A549 (cell line): ENCODE measurements at regions not wholly inside any gene's neighbourhood (a gene's known extent, or its start where the extent isn't known, plus 50 kb on each side); places are given as distances from the start of the nearest gene placed in this dataset.

Source experiments
- ATAC-seq, 2 experiments: fragments of 200-7000 bp in 1 of 2; fragments of >200 bp in 1 of 2; cut with Nextera tagmentation in 1 of 2; cut with Tn5 transposase in 1 of 2; 3 replicates each; pipeline versions ENCODE4 v1.8.0 to v1.9.1; 2018 to 2020; ENCODE audit warnings: mild to moderate bottlenecking in 1 of 2, moderate library complexity in 1 of 2
- CTCF ChIA-PET: fragments of 300-600 bp; sonication (Branson Sonifier 250); formaldehyde crosslinking; extraction: SDS; loops from one replicate; lab custom pipeline; 2021; ENCODE audit warnings: antibody characterized with exemption, inconsistent platforms; lab: Yijun Ruan, JAX
- POLR2A ChIA-PET: fragments of 350-600 bp; formaldehyde crosslinking; extraction: SDS; loops from one replicate; lab custom pipeline; 2021; ENCODE audit warnings: antibody characterized with exemption, inconsistent platforms; lab: Yijun Ruan, JAX
- DNase-seq, 2 experiments: peaks; one replicate each; pipeline versions ENCODE4 v3.0.0 to v3.0.0-alpha.2; 2011 to 2016; ENCODE audit warnings: low read depth in 1 of 2, low spot score in 1 of 2
- FAIRE-seq: peaks from 2 replicates; lab custom pipeline; 2011; peaks lifted over from hg19 to GRCh38; lab: Jason Lieb, UNC
- H3K27ac ChIP-seq, 2 experiments: fragments of >200 bp; sonication (Bioruptor Twin); formaldehyde crosslinking; 3 replicates each; pipeline ENCODE4 v1.5.1; 2016 to 2017
- H3K4me1 ChIP-seq: fragments of >200 bp; sonication (Bioruptor Twin); formaldehyde crosslinking; 3 replicates; pipeline ENCODE4 v1.6.1; 2016
- H3K4me2 ChIP-seq: fragments of >200 bp; sonication (Bioruptor Twin); formaldehyde crosslinking; 3 replicates; pipeline ENCODE4 v1.6.1; 2016
- H3K4me3 ChIP-seq: fragments of >200 bp; sonication (Bioruptor Twin); formaldehyde crosslinking; 3 replicates; pipeline ENCODE4 v1.5.1; 2016
- H3K9me3 ChIP-seq: fragments of >200 bp; sonication (Bioruptor Twin); formaldehyde crosslinking; 3 replicates; pipeline ENCODE4 v1.6.1; 2016
- CEBPB ChIP-seq, 2 experiments: fragments of >200 bp in 1 of 2; sonication (Bioruptor Twin) in 1 of 2; formaldehyde crosslinking in 1 of 2; IDR thresholded peaks; 2 replicates each; pipeline ENCODE4 v1.6.1; 2012 to 2016
- ESRRA ChIP-seq: fragments of 150-350 bp; IDR thresholded peaks from 2 replicates; pipeline ENCODE4 v1.6.1; 2014; ENCODE audit warnings: mild to moderate bottlenecking, low read length, borderline replicate concordance
- FOXS1 ChIP-seq: fragments of 250-450 bp; sonication (Bioruptor Pico); IDR thresholded peaks from 2 replicates; pipeline ENCODE4 v1.5.0; 2020; ENCODE audit warnings: mild to moderate bottlenecking, moderate library complexity
- HEYL ChIP-seq: fragments of 250-450 bp; sonication (Bioruptor Pico); IDR thresholded peaks from 2 replicates; pipeline ENCODE4 v1.8.0; 2021; ENCODE audit warnings: mild to moderate bottlenecking, moderate library complexity
- HOXB13 ChIP-seq: fragments of 250-450 bp; sonication (Bioruptor Pico); IDR thresholded peaks from 2 replicates; pipeline ENCODE4 v1.5.0; 2020; ENCODE audit warnings: low read depth, mild to moderate bottlenecking, moderate library complexity
- JUN ChIP-seq, 2 experiments: fragments of >200 bp; sonication (Bioruptor Twin); formaldehyde crosslinking; IDR thresholded peaks; 2 replicates in 1 of 2; 3 replicates in 1 of 2; pipeline ENCODE4 v1.6.1; 2016 to 2017
- POLR2A ChIP-seq: IDR thresholded peaks from 2 replicates; pipeline ENCODE4 v1.6.1; 2012; ENCODE audit warnings: mild to moderate bottlenecking, low read length
- SMC3 ChIP-seq: fragments of >200 bp; sonication (Bioruptor Twin); formaldehyde crosslinking; IDR thresholded peaks from 3 replicates; pipeline ENCODE4 v1.6.1; 2018; ENCODE audit warnings: inconsistent platforms
- SREBF2 ChIP-seq: fragments of 450-650 bp; IDR thresholded peaks from 2 replicates; pipeline ENCODE4 v1.6.1; 2014; ENCODE audit warnings: mild to moderate bottlenecking, moderate library complexity
- ZC3H11A ChIP-seq: fragments of 450-650 bp; IDR thresholded peaks from 2 replicates; pipeline ENCODE4 v1.6.1; 2014; ENCODE audit warnings: antibody characterized with exemption, mild to moderate bottlenecking
- WGBS: methylation state at CpG from one replicate; pipeline ENCODE4 v1.1.6; 2017; ENCODE audit errors: missing lambda C conversion rate; 5-methylcytosine and 5-hydroxymethylcytosine counted together
- TF ChIP-seq, protein P1 (sequence below): fragments of 250-450 bp; sonication (Bioruptor Pico); IDR thresholded peaks from 2 replicates; pipeline ENCODE4 v1.5.0; 2020; ENCODE audit warnings: low read depth, mild to moderate bottlenecking, moderate library complexity
- TF ChIP-seq, protein P2 (sequence below): fragments of 450-650 bp; IDR thresholded peaks from 2 replicates; pipeline ENCODE4 v1.6.1; 2014; ENCODE audit warnings: antibody characterized with exemption
- TF ChIP-seq, protein P3 (sequence below): IDR thresholded peaks from 2 replicates; pipeline ENCODE4 v1.6.1; 2012; ENCODE audit warnings: low read depth, borderline replicate concordance
- TF ChIP-seq, protein P4 (sequence below): fragments of 250-450 bp; sonication (Bioruptor Pico); IDR thresholded peaks from 2 replicates; pipeline ENCODE4 v1.5.0; 2021; ENCODE audit warnings: mild to moderate bottlenecking, moderate library complexity, borderline replicate concordance
- TF ChIP-seq, protein P5 (sequence below): fragments of >200 bp; sonication (Bioruptor Twin); formaldehyde crosslinking; IDR thresholded peaks from 3 replicates; pipeline ENCODE4 v1.6.1; 2016
- TF ChIP-seq, protein P6 (sequence below): fragments of >200 bp; sonication (Bioruptor Twin); formaldehyde crosslinking; IDR thresholded peaks from 2 replicates; pipeline ENCODE4 v1.6.1; 2016
- TF ChIP-seq, protein P7 (sequence below): IDR thresholded peaks from 2 replicates; pipeline ENCODE4 v1.6.1; 2012
- TF ChIP-seq, protein P8 (sequence below): fragments of 200-600 bp; sonication (generic); IDR thresholded peaks from 2 replicates; pipeline ENCODE4 v1.6.1; 2016; ENCODE audit warnings: antibody characterized with exemption, mild to moderate bottlenecking, moderate library complexity

DNA sequence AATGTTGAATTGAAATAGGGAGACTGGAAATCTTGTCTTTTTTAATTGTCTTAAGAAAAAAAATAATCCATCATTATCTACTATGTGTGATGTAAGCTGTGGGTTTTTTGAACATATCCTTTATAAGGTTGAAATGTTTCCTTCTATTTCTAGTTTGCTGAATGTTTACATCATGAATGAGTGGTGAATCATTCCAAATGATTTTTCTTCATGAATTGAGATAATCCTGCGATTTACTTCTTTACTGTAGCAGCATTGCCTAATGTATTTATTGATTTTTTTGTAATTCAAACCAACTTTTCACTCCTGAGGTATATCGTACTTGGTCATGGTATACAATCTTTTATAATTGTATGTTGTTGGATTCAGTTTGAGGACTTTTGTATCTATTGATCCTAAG is 607.6 kb upstream of the PFKP start:
- Histone ChIP-seq H3K4me3 (no peak overlapping the region), H3K4me1 (no peaks in the 10 kb centered on the region), H3K9me3 (no peaks in the 10 kb centered on the region), H3K27ac (no peak overlapping the region), H3K4me2 (no peak overlapping the region)
- DNase-seq = no peak
- ChIA-PET POLR2A (no interaction called here), CTCF (interaction anchor here (0.7 kb wide), 2 partner anchors 18 to 1357 kb away, joined by 3 read pairs; no protein-coding TSS in a partner anchor)
- 5% methylated on average over 2 of the region's 2 CpGs for WGBS
- no peak for ATAC-seq
- no peak for FAIRE-seq
- TF ChIP-seq POLR2A (no peak), ZC3H11A (no peak), SMC3 (no peak), CEBPB (IDR thresholded peaks at IDR 0.05) (no peak), HOXB13 (CRISPR knock-in tag) (no peak), ESRRA (no peak), SREBF2 (no peak), JUN (IDR thresholded peaks at IDR 0.05) (no peak), HEYL (CRISPR knock-in tag) (no peak), FOXS1 (CRISPR knock-in tag) (no peak)
- TF ChIP-seq, protein P1, sequence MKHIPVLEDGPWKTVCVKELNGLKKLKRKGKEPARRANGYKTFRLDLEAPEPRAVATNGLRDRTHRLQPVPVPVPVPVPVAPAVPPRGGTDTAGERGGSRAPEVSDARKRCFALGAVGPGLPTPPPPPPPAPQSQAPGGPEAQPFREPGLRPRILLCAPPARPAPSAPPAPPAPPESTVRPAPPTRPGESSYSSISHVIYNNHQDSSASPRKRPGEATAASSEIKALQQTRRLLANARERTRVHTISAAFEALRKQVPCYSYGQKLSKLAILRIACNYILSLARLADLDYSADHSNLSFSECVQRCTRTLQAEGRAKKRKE = no peak
- TF ChIP-seq, protein P2, sequence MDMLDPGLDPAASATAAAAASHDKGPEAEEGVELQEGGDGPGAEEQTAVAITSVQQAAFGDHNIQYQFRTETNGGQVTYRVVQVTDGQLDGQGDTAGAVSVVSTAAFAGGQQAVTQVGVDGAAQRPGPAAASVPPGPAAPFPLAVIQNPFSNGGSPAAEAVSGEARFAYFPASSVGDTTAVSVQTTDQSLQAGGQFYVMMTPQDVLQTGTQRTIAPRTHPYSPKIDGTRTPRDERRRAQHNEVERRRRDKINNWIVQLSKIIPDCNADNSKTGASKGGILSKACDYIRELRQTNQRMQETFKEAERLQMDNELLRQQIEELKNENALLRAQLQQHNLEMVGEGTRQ = no peak
- TF ChIP-seq, protein P3, sequence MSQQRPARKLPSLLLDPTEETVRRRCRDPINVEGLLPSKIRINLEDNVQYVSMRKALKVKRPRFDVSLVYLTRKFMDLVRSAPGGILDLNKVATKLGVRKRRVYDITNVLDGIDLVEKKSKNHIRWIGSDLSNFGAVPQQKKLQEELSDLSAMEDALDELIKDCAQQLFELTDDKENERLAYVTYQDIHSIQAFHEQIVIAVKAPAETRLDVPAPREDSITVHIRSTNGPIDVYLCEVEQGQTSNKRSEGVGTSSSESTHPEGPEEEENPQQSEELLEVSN = no peak
- TF ChIP-seq, protein P4, sequence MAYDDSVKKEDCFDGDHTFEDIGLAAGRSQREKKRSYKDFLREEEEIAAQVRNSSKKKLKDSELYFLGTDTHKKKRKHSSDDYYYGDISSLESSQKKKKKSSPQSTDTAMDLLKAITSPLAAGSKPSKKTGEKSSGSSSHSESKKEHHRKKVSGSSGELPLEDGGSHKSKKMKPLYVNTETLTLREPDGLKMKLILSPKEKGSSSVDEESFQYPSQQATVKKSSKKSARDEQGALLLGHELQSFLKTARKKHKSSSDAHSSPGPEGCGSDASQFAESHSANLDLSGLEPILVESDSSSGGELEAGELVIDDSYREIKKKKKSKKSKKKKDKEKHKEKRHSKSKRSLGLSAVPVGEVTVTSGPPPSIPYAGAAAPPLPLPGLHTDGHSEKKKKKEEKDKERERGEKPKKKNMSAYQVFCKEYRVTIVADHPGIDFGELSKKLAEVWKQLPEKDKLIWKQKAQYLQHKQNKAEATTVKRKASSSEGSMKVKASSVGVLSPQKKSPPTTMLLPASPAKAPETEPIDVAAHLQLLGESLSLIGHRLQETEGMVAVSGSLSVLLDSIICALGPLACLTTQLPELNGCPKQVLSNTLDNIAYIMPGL (CRISPR knock-in tag) = no peak
- TF ChIP-seq, protein P5, sequence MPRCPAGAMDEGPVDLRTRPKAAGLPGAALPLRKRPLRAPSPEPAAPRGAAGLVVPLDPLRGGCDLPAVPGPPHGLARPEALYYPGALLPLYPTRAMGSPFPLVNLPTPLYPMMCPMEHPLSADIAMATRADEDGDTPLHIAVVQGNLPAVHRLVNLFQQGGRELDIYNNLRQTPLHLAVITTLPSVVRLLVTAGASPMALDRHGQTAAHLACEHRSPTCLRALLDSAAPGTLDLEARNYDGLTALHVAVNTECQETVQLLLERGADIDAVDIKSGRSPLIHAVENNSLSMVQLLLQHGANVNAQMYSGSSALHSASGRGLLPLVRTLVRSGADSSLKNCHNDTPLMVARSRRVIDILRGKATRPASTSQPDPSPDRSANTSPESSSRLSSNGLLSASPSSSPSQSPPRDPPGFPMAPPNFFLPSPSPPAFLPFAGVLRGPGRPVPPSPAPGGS = no peak
- TF ChIP-seq, protein P6, sequence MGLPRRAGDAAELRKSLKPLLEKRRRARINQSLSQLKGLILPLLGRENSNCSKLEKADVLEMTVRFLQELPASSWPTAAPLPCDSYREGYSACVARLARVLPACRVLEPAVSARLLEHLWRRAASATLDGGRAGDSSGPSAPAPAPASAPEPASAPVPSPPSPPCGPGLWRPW = no peak
- TF ChIP-seq, protein P7, sequence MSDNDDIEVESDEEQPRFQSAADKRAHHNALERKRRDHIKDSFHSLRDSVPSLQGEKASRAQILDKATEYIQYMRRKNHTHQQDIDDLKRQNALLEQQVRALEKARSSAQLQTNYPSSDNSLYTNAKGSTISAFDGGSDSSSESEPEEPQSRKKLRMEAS = no peak
- TF ChIP-seq, protein P8, sequence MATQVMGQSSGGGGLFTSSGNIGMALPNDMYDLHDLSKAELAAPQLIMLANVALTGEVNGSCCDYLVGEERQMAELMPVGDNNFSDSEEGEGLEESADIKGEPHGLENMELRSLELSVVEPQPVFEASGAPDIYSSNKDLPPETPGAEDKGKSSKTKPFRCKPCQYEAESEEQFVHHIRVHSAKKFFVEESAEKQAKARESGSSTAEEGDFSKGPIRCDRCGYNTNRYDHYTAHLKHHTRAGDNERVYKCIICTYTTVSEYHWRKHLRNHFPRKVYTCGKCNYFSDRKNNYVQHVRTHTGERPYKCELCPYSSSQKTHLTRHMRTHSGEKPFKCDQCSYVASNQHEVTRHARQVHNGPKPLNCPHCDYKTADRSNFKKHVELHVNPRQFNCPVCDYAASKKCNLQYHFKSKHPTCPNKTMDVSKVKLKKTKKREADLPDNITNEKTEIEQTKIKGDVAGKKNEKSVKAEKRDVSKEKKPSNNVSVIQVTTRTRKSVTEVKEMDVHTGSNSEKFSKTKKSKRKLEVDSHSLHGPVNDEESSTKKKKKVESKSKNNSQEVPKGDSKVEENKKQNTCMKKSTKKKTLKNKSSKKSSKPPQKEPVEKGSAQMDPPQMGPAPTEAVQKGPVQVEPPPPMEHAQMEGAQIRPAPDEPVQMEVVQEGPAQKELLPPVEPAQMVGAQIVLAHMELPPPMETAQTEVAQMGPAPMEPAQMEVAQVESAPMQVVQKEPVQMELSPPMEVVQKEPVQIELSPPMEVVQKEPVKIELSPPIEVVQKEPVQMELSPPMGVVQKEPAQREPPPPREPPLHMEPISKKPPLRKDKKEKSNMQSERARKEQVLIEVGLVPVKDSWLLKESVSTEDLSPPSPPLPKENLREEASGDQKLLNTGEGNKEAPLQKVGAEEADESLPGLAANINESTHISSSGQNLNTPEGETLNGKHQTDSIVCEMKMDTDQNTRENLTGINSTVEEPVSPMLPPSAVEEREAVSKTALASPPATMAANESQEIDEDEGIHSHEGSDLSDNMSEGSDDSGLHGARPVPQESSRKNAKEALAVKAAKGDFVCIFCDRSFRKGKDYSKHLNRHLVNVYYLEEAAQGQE = no peak
